ENCODE measurements at regions not wholly inside any gene's neighbourhood (a gene's known extent, or its start where the extent isn't known, plus 50 kb on each side); places are given as distances from the start of the nearest gene placed in this dataset.
A peak's percentile ranks its signal among the peaks of the same experiment; 100 is the strongest.

GRCh38 chr13:59451236-59451635 lies 712.5 kb downstream of the DIAPH3 start:
- Histone ChIP-seq H3K4me3 (ENCODE audit: low read depth in 2 of 2, low read length in 1 of 2) (no peak overlapping the region), H3K4me2 (no peak overlapping the region), H3K27ac (ENCODE audit: low read depth in 2 of 2, low read length in 1 of 2) (peak overlapping the region; percentile 15 to 100; a peak in 3 of 4 replicates), H3K9ac (no peak overlapping the region), H4K20me1 (ENCODE audit: insufficient read depth) (no peaks in the 10 kb centered on the region), H3F3A (replicated peaks; ENCODE audit: insufficient read depth) (peaks cover 14% of the 10 kb centered on the region), H2AFZ (ENCODE audit: low read depth) (no peak overlapping the region), H3K36me3 (replicated peaks in 1 of 2; ENCODE audit: control insufficient read depth in 1 of 2, insufficient read depth in 2 of 2, low read length in 1 of 2) (no peaks in the 10 kb centered on the region), H3K4me1 (ENCODE audit: control insufficient read depth in 1 of 2, insufficient read depth in 2 of 2, low read depth in 1 of 2, low read length in 1 of 2) (peaks cover 33 to 43% of the 10 kb centered on the region in 2 experiments; a peak in 3 of 4 replicates), H3K79me2 (ENCODE audit: insufficient read depth) (no peaks in the 10 kb centered on the region), H3K9me3 (no peaks in the 10 kb centered on the region), H3K9me2 (no peaks in the 10 kb centered on the region), H3K27me3 (ENCODE audit: insufficient read depth) (no peaks in the 10 kb centered on the region)
- TF ChIP-seq CHD2 (IDR thresholded peaks at IDR 0.05; ENCODE audit: low read length, partially characterized antibody): peak; percentile 8
- TF ChIP-seq EP300 (IDR thresholded peaks at IDR 0.05; ENCODE audit: borderline replicate concordance in 1 of 2, low read depth in 1 of 2, low read length in 1 of 2): peak in 1 of 2 experiments; percentile 34; a peak in 1 of 4 replicates
- TF ChIP-seq USF2 (IDR thresholded peaks at IDR 0.05; ENCODE audit: borderline replicate concordance, low read depth, low read length): no peak
- no peak for DNase-seq
- ChIA-PET POLR2A (no interaction called here), CTCF (interaction anchor here (0.6 to 1.7 kb wide), 3 partner anchors 12 to 1816 kb away, joined by 5 to 7 read pairs (median 5); no protein-coding TSS in a partner anchor)

GRCh38 chr13:59452189-59452890 lies 711.4 kb downstream of the DIAPH3 start:
- H3K9me3 ChIP-seq: no peaks in the 10 kb centered on the region
- 93% methylated on average over 8 of the region's 8 CpGs for WGBS (ENCODE audit: low lambda C conversion rate)
- H3K9ac ChIP-seq: no peak overlapping the region
- H3K4me3 ChIP-seq (ENCODE audit: low read depth in 2 of 2, low read length in 1 of 2): no peak overlapping the region
- H3K4me2 ChIP-seq: no peak overlapping the region
- no peaks in the 10 kb centered on the region for H4K20me1 ChIP-seq (ENCODE audit: insufficient read depth)
- CTCF ChIA-PET: interaction anchor here (1.1 to 2.1 kb wide), 6 partner anchors 10 to 226 kb away, joined by 3 to 7 read pairs (median 4); no protein-coding TSS in a partner anchor
- H3K27me3 ChIP-seq (ENCODE audit: insufficient read depth): no peaks in the 10 kb centered on the region
- no peaks in the 10 kb centered on the region for H3K36me3 ChIP-seq (replicated peaks in 1 of 2; ENCODE audit: control insufficient read depth in 1 of 2, insufficient read depth in 2 of 2, low read length in 1 of 2)
- no peaks in the 10 kb centered on the region for H3K9me2 ChIP-seq
- TF ChIP-seq FOSL2 (IDR thresholded peaks at IDR 0.05; ENCODE audit: borderline replicate concordance, low read depth) (no peak), ZBTB33 (IDR thresholded peaks at IDR 0.05; ENCODE audit: borderline replicate concordance, low read depth) (no peak), RCOR1 (IDR thresholded peaks at IDR 0.05; ENCODE audit: low read length) (no peak), NFIC (IDR thresholded peaks at IDR 0.05; ENCODE audit: borderline replicate concordance) (no peak), YY1 (IDR thresholded peaks at IDR 0.05; ENCODE audit: low read depth) (no peak), PBX3 (IDR thresholded peaks at IDR 0.05) (no peak)
- POLR2A ChIA-PET: no interaction called here
- H3K4me1 ChIP-seq (ENCODE audit: control insufficient read depth in 1 of 2, insufficient read depth in 2 of 2, low read depth in 1 of 2, low read length in 1 of 2): peaks cover 23 to 35% of the 10 kb centered on the region in 2 experiments; a peak in 3 of 4 replicates
- no peak for DNase-seq
- H3K79me2 ChIP-seq (ENCODE audit: insufficient read depth): no peaks in the 10 kb centered on the region
- peaks cover 3% of the 10 kb centered on the region for H3F3A ChIP-seq (replicated peaks; ENCODE audit: insufficient read depth)
- H2AFZ ChIP-seq (ENCODE audit: low read depth): no peak overlapping the region
- H3K27ac ChIP-seq (ENCODE audit: low read depth in 2 of 2, low read length in 1 of 2): peak overlapping the region in 1 of 2 experiments; percentile 100; a peak in 2 of 4 replicates
